ENCODE measurements at regions not wholly inside any gene's neighbourhood (a gene's known extent, or its start where the extent isn't known, plus 50 kb on each side); places are given as distances from the start of the nearest gene placed in this dataset.

DNA sequence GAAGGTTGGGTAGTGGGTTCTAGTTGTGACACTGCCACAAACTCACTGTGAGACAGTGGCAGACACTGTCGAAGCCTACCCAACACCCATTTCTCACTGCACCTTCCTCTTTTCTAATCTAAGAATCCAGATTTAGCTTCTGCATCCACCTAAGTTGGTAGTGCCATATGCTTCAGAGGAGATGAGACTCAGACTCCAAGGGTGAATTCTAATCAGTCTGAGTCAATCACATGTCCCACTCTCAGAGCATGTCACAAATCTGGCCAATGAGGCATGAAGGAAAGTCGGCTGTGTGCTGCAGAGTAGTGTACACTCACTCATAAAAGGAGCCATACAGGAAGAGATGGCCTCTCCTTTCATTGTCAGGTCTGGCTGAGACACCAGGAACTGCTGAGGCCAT, 102.1 kb upstream of the RAP1B start:
- no peak for TF ChIP-seq ZBTB7A (tag by site-specific recombination; IDR thresholded peaks at IDR 0.05; ENCODE audit: low read depth)
- TF ChIP-seq, protein P1, sequence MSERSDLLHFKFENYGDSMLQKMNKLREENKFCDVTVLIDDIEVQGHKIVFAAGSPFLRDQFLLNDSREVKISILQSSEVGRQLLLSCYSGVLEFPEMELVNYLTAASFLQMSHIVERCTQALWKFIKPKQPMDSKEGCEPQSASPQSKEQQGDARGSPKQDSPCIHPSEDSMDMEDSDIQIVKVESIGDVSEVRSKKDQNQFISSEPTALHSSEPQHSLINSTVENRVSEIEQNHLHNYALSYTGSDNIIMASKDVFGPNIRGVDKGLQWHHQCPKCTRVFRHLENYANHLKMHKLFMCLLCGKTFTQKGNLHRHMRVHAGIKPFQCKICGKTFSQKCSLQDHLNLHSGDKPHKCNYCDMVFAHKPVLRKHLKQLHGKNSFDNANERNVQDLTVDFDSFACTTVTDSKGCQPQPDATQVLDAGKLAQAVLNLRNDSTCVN (tag by site-specific recombination; optimal IDR thresholded peaks at IDR 0.05) = no peak
- TF ChIP-seq CTCF (tag by site-specific recombination; IDR thresholded peaks at IDR 0.05) = no peak
- no peak for TF ChIP-seq ZNF548 (tag by site-specific recombination; IDR thresholded peaks at IDR 0.05)
- TF ChIP-seq, protein P2, sequence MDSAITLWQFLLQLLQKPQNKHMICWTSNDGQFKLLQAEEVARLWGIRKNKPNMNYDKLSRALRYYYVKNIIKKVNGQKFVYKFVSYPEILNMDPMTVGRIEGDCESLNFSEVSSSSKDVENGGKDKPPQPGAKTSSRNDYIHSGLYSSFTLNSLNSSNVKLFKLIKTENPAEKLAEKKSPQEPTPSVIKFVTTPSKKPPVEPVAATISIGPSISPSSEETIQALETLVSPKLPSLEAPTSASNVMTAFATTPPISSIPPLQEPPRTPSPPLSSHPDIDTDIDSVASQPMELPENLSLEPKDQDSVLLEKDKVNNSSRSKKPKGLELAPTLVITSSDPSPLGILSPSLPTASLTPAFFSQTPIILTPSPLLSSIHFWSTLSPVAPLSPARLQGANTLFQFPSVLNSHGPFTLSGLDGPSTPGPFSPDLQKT (IDR thresholded peaks at IDR 0.05; ENCODE audit: borderline replicate concordance, low read depth, low read length) = no peak
- no peak for TF ChIP-seq ZNF664 (tag by site-specific recombination; IDR thresholded peaks at IDR 0.05)
- TF ChIP-seq ZNF121 (tag by site-specific recombination; IDR thresholded peaks at IDR 0.05) = no peak
- TF ChIP-seq ZNF37A (tag by site-specific recombination; IDR thresholded peaks at IDR 0.05) = no peak
- no peak for TF ChIP-seq ZBTB1 (tag by site-specific recombination; IDR thresholded peaks at IDR 0.05)
- TF ChIP-seq, protein P3, sequence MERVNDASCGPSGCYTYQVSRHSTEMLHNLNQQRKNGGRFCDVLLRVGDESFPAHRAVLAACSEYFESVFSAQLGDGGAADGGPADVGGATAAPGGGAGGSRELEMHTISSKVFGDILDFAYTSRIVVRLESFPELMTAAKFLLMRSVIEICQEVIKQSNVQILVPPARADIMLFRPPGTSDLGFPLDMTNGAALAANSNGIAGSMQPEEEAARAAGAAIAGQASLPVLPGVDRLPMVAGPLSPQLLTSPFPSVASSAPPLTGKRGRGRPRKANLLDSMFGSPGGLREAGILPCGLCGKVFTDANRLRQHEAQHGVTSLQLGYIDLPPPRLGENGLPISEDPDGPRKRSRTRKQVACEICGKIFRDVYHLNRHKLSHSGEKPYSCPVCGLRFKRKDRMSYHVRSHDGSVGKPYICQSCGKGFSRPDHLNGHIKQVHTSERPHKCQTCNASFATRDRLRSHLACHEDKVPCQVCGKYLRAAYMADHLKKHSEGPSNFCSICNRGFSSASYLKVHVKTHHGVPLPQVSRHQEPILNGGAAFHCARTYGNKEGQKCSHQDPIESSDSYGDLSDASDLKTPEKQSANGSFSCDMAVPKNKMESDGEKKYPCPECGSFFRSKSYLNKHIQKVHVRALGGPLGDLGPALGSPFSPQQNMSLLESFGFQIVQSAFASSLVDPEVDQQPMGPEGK (tag by site-specific recombination; IDR thresholded peaks at IDR 0.05) = no peak
- TF ChIP-seq ZNF521 (tag by site-specific recombination; IDR thresholded peaks at IDR 0.05) = no peak
- TF ChIP-seq ZNF266 (tag by site-specific recombination; IDR thresholded peaks at IDR 0.05; ENCODE audit: low read depth) = no peak

Data from HEK293 (cell line).